Lower leg skin (tissue), 4 donors: ENCODE measurements at regions not wholly inside any gene's neighbourhood (a gene's known extent, or its start where the extent isn't known, plus 50 kb on each side); places are given as distances from the start of the nearest gene placed in this dataset.

ENCODE experiments used
- DNase-seq, 2 donors: peaks; one replicate each; pipeline ENCODE4 v3.0.0-alpha.2; 2019; ENCODE audit warnings: low spot score in 2 of 2
- H3K4me3 ChIP-seq: fragments of 200-600 bp; sonication (generic); 2 replicates; pipeline ENCODE4 v1.5.1; 2017; ENCODE audit warnings: mild to moderate bottlenecking, low read depth; ENCODE audit not compliant: poor library complexity, severe bottlenecking
- CTCF ChIP-seq, 3 donors: fragments of 450-650 bp; IDR thresholded peaks; one replicate each; pipeline ENCODE4 v1.5.1; 2016; ENCODE audit warnings: antibody characterized with exemption in 3 of 3, mild to moderate bottlenecking in 3 of 3, moderate library complexity in 2 of 3
- POLR2A ChIP-seq, 2 donors: fragments of 450-650 bp; IDR thresholded peaks; one replicate each; pipeline ENCODE4 v1.6.1; 2016 to 2017; ENCODE audit warnings: antibody characterized with exemption in 2 of 2, mild to moderate bottlenecking in 1 of 2, moderate library complexity in 1 of 2
- WGBS, 2 donors: methylation state at CpG; one replicate each; pipeline ENCODE4 v1.1.5; 2018; 5-methylcytosine and 5-hydroxymethylcytosine counted together
- intact Hi-C: fragments of 100-400 bp; cut with DNase I; formaldehyde crosslinking; loops from one replicate; pipeline ENCODE4 v1.15.0; 2023; ENCODE audit warnings: low total_unique reads

GRCh38 chr11:116390963-116391362, 381.8 kb downstream of the BUD13 start:
- TF ChIP-seq POLR2A (IDR thresholded peaks at IDR 0.05) (no peak), CTCF (IDR thresholded peaks at IDR 0.05) (no peak)
- DNase-seq, result no peak
- 19 to 25% methylated on average over 3 of the region's 3 CpGs for WGBS, 2 donors
- H3K4me3 ChIP-seq, result no peak overlapping the region
- intact Hi-C loops, result no loop called here

GRCh38 chr11:116388146-116388545, 384.6 kb downstream of the BUD13 start:
- WGBS, 2 donors, result 71 to 81% methylated on average over 1 of the region's 1 CpG
- no peak overlapping the region for H3K4me3 ChIP-seq
- TF ChIP-seq CTCF (IDR thresholded peaks at IDR 0.05) (no peak), POLR2A (IDR thresholded peaks at IDR 0.05) (no peak)
- DNase-seq, result no peak
- intact Hi-C loops, result no loop called here

GRCh38 chr11:116387641-116388040, 385.1 kb downstream of the BUD13 start:
- WGBS, 2 donors, result 60 to 64% methylated on average over 2 of the region's 2 CpGs
- intact Hi-C loops, result no loop called here
- no peak overlapping the region for H3K4me3 ChIP-seq
- no peak for TF ChIP-seq POLR2A (IDR thresholded peaks at IDR 0.05)
- TF ChIP-seq CTCF (IDR thresholded peaks at IDR 0.05), result no peak
- no peak for DNase-seq

- no peak for DNase-seq
- intact Hi-C loops, result no loop called here
- H3K4me3 ChIP-seq, result no peak overlapping the region
- WGBS, 2 donors, result 50 to 76% methylated on average over 9 of the region's 9 CpGs
- no peak for TF ChIP-seq CTCF (IDR thresholded peaks at IDR 0.05)
These were observed 386.6 kb downstream of the BUD13 start for GRCh38 chr11:116386118-116386699.

GRCh38 chr11:116384876-116385275, 387.9 kb downstream of the BUD13 start:
- DNase-seq, result no peak
- intact Hi-C loops, result no loop called here
- TF ChIP-seq CTCF (IDR thresholded peaks at IDR 0.05) (no peak), POLR2A (IDR thresholded peaks at IDR 0.05) (no peak)
- H3K4me3 ChIP-seq, result no peak overlapping the region
- WGBS, 2 donors, result 83 to 89% methylated on average over 4 of the region's 4 CpGs

GRCh38 chr11:116384407-116384806, 388.4 kb downstream of the BUD13 start:
- no peak for DNase-seq
- H3K4me3 ChIP-seq, result no peak overlapping the region
- WGBS, 2 donors, result 59 to 78% methylated on average over 5 of the region's 5 CpGs
- TF ChIP-seq POLR2A (IDR thresholded peaks at IDR 0.05) (no peak), CTCF (IDR thresholded peaks at IDR 0.05) (no peak)
- intact Hi-C loops, result no loop called here
